HEK293 (cell line): ENCODE measurements at regions not wholly inside any gene's neighbourhood (a gene's known extent, or its start where the extent isn't known, plus 50 kb on each side); places are given as distances from the start of the nearest gene placed in this dataset.
"Not testable (repeated sequence)": the region's sequence is repeated elsewhere in the genome, so short reads cannot be mapped to it uniquely, and the experiment has no call there.

Experiments
- CTCF ChIA-PET: fragments of 350-600 bp; formaldehyde crosslinking; extraction: SDS; loops from one replicate; lab custom pipeline; 2021; ENCODE audit warnings: antibody characterized with exemption; lab: Yijun Ruan, JAX
- POLR2A ChIA-PET: fragments of 300-600 bp; formaldehyde crosslinking; extraction: SDS; loops from one replicate; lab custom pipeline; 2020; ENCODE audit warnings: antibody characterized with exemption, inconsistent platforms; lab: Yijun Ruan, JAX
- H3K27ac ChIP-seq: fragments of 200-500 bp; sonication (Bioruptor generic); 2 replicates; pipeline ENCODE4 v1.5.1; 2014; ENCODE audit warnings: low read depth, low read length, control low read depth, inconsistent platforms; ENCODE audit errors: extremely low read depth
- H3K36me3 ChIP-seq, 2 experiments: fragments of 200-500 bp in 1 of 2; sonication (Bioruptor generic) in 1 of 2; 1 replicate in 1 of 2; 2 replicates in 1 of 2; pipeline ENCODE4 v1.5.1; 2014 to 2017; ENCODE audit warnings: inconsistent platforms in 2 of 2, low read length in 2 of 2; ENCODE audit not compliant: control insufficient read depth in 2 of 2, insufficient read depth in 1 of 2
- H3K4me1 ChIP-seq: fragments of 200-500 bp; sonication (Bioruptor generic); 2 replicates; pipeline ENCODE4 v1.5.1; 2014; ENCODE audit warnings: mild to moderate bottlenecking, low read length, inconsistent platforms; ENCODE audit not compliant: control insufficient read depth, insufficient read depth
- H3K4me3 ChIP-seq: 2 replicates; pipeline ENCODE4 v1.5.1; 2011; ENCODE audit warnings: low read depth, mild to moderate bottlenecking, control low read depth, low read length, moderate library complexity
- H3K9me3 ChIP-seq: fragments of 200-500 bp; sonication (Bioruptor generic); 2 replicates; pipeline ENCODE4 v1.5.1; 2014; ENCODE audit warnings: low read depth, low read length, inconsistent platforms; ENCODE audit not compliant: control insufficient read depth, insufficient read depth

- H3K9me3 ChIP-seq, H3K27ac ChIP-seq, CTCF ChIA-PET, H3K36me3 ChIP-seq, H3K4me1 ChIP-seq, H3K4me3 ChIP-seq: not testable (repeated sequence)
- POLR2A ChIA-PET = interaction anchor here (0.6 kb wide), 1 partner anchor 75 kb away, joined by 3 read pairs; no protein-coding TSS in a partner anchor
These were observed 205.6 kb downstream of the OTOP1 start for GRCh38 chr4:4021161-4021560.

- H3K9me3 ChIP-seq, H3K4me1 ChIP-seq, POLR2A ChIA-PET, H3K27ac ChIP-seq, H3K36me3 ChIP-seq, CTCF ChIA-PET, H3K4me3 ChIP-seq: not testable (repeated sequence)
These were observed 200.0 kb downstream of the OTOP1 start for GRCh38 chr4:4026708-4027107.

- H3K4me1 ChIP-seq, H3K27ac ChIP-seq, H3K4me3 ChIP-seq, H3K36me3 ChIP-seq, H3K9me3 ChIP-seq, POLR2A ChIA-PET, CTCF ChIA-PET: not testable (repeated sequence)
These were observed 198.0 kb downstream of the OTOP1 start for GRCh38 chr4:4028752-4029151.

GRCh38 chr4:4030509-4030908, 196.2 kb downstream of the OTOP1 start:
- H3K4me3 ChIP-seq, H3K4me1 ChIP-seq, H3K36me3 ChIP-seq, CTCF ChIA-PET, POLR2A ChIA-PET, H3K9me3 ChIP-seq, H3K27ac ChIP-seq: not testable (repeated sequence)

GRCh38 chr4:4031446-4032135, 195.1 kb downstream of the OTOP1 start:
- H3K4me1 ChIP-seq, H3K4me3 ChIP-seq, POLR2A ChIA-PET, H3K27ac ChIP-seq, H3K9me3 ChIP-seq, CTCF ChIA-PET, H3K36me3 ChIP-seq: not testable (repeated sequence)

- H3K36me3 ChIP-seq, POLR2A ChIA-PET, H3K4me1 ChIP-seq, H3K4me3 ChIP-seq, H3K9me3 ChIP-seq, CTCF ChIA-PET, H3K27ac ChIP-seq: not testable (repeated sequence)
These were observed 194.4 kb downstream of the OTOP1 start for GRCh38 chr4:4032364-4032763.

- H3K9me3 ChIP-seq, H3K4me1 ChIP-seq, POLR2A ChIA-PET, H3K36me3 ChIP-seq, H3K27ac ChIP-seq, H3K4me3 ChIP-seq: not testable (repeated sequence)
- CTCF ChIA-PET = interaction anchor here (0.7 kb wide), 1 partner anchor 738 kb away, joined by 3 read pairs; no protein-coding TSS in a partner anchor
These were observed 193.7 kb downstream of the OTOP1 start for GRCh38 chr4:4032801-4033605.

GRCh38 chr4:4037399-4038138, 189.2 kb downstream of the OTOP1 start:
- H3K27ac ChIP-seq, POLR2A ChIA-PET, H3K4me1 ChIP-seq, H3K36me3 ChIP-seq, CTCF ChIA-PET, H3K9me3 ChIP-seq, H3K4me3 ChIP-seq: not testable (repeated sequence)

GRCh38 chr4:4045823-4046222, 180.9 kb downstream of the OTOP1 start:
- H3K4me3 ChIP-seq, POLR2A ChIA-PET, H3K36me3 ChIP-seq, H3K9me3 ChIP-seq, CTCF ChIA-PET, H3K4me1 ChIP-seq, H3K27ac ChIP-seq: not testable (repeated sequence)

- H3K9me3 ChIP-seq, CTCF ChIA-PET, POLR2A ChIA-PET, H3K4me3 ChIP-seq, H3K4me1 ChIP-seq, H3K27ac ChIP-seq, H3K36me3 ChIP-seq: not testable (repeated sequence)
These were observed 180.0 kb downstream of the OTOP1 start for GRCh38 chr4:4046686-4047085.

- H3K27ac ChIP-seq, H3K36me3 ChIP-seq, POLR2A ChIA-PET, H3K9me3 ChIP-seq, CTCF ChIA-PET, H3K4me3 ChIP-seq, H3K4me1 ChIP-seq: not testable (repeated sequence)
These were observed 179.5 kb downstream of the OTOP1 start for GRCh38 chr4:4047202-4047601.
